Mucosa of stomach (tissue), 1 donor: ENCODE measurements at regions not wholly inside any gene's neighbourhood (a gene's known extent, or its start where the extent isn't known, plus 50 kb on each side); places are given as distances from the start of the nearest gene placed in this dataset.

Experiments used
- H3K27me3 ChIP-seq: one replicate; pipeline ENCODE4 v1.7.0; 2013; ENCODE audit warnings: mild to moderate bottlenecking, low read length; ENCODE audit not compliant: control insufficient read depth, insufficient read depth
- H3K36me3 ChIP-seq: one replicate; pipeline ENCODE4 v1.7.0; 2013; ENCODE audit warnings: low read length; ENCODE audit not compliant: control insufficient read depth, insufficient read depth
- H3K4me1 ChIP-seq: one replicate; pipeline ENCODE4 v1.7.0; 2013; ENCODE audit warnings: mild to moderate bottlenecking, low read length; ENCODE audit not compliant: control insufficient read depth, insufficient read depth
- H3K4me3 ChIP-seq: one replicate; pipeline ENCODE4 v1.7.0; 2013; ENCODE audit warnings: low read length
- H3K9ac ChIP-seq: one replicate; pipeline ENCODE4 v1.7.0; 2013; ENCODE audit warnings: mild to moderate bottlenecking, low read length, moderate library complexity
- H3K9me3 ChIP-seq: one replicate; pipeline ENCODE4 v1.7.0; 2013; ENCODE audit warnings: mild to moderate bottlenecking, low read length, moderate library complexity; ENCODE audit not compliant: control insufficient read depth
- donor health status: Pancreatic carcinoma.

DNA sequence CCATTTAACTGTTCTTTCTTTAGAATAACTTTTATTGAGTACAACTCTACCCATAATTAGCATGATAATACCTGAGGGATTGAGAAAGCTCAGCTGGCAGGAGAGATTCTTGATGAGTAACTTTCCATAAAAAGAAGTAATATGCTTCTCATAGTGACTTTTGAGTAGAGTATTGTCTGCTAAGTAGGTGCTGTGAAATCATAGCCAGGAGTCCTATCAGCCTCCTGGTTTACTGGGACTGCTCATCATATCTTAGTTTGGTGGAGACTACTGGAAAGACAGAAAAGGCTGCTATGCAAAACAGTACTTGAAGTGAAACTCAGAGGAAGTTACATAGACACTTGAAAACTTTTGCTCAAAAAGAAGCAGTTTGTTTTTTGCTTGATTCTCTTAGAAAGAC, 113.3 kb upstream of the ATP2B1 start:
- H3K4me1 ChIP-seq = peaks cover 5% of the 10 kb centered on the region
- no peaks in the 10 kb centered on the region for H3K9me3 ChIP-seq
- H3K9ac ChIP-seq = no peak overlapping the region
- H3K4me3 ChIP-seq = no peak overlapping the region
- no peaks in the 10 kb centered on the region for H3K27me3 ChIP-seq
- no peaks in the 10 kb centered on the region for H3K36me3 ChIP-seq

DNA sequence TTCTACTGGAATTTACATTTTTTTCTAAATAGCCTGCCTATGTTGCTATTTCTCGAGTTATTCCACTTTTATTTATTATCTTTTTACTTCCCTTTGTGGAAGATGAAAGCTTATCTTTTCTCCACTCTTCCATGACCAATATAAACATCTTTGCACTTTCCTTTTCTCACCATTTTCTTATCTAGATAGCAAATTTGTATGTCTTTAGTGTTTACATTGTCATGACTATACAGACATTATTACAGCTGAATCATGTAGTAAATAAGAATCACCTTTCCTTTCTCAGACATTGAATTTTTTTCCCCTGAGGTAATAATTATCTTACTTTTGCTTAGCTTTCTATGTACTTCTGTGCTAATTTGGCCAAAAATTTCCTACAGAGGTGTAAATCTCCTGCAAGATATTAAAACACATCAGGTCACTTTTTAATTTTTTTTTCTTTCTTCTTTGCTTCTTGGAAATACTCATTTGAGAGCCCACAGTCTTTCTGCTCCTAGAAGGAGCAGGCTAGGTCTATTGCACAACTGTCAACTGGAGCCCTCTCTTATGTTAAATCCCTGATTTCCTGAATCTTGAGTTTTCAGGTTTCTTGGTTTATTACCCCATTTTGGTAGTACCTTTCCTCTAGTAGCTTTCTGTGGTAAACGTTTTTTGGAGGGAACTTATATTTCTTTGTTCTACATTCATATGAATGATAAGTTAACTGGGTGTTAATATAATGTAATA, 109.0 kb upstream of the ATP2B1 start:
- Histone ChIP-seq H3K9ac (no peak overlapping the region), H3K27me3 (no peaks in the 10 kb centered on the region), H3K9me3 (no peaks in the 10 kb centered on the region), H3K4me3 (no peak overlapping the region), H3K36me3 (no peaks in the 10 kb centered on the region), H3K4me1 (peaks cover 5% of the 10 kb centered on the region)

DNA sequence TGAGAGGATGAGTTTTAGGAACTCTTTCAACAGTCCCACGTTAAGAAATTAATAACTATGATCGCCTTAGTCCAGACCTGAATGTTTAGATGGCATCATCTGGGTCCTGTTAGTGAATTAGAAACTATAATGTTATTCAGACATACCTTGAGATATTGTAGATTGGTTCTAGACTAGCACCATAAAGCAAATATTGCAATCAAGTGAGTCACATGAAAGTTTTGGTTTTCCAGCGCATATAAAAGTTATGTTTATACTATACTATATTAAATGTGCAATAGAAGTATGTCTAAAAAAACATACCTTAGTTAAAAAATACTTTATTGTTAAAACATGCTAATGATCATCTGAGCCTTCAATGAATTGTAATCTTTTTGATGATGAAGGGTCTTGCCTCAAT, 106.6 kb upstream of the ATP2B1 start:
- Histone ChIP-seq H3K9ac (no peak overlapping the region), H3K27me3 (no peaks in the 10 kb centered on the region), H3K36me3 (no peaks in the 10 kb centered on the region), H3K9me3 (no peaks in the 10 kb centered on the region), H3K4me1 (peaks cover 5% of the 10 kb centered on the region), H3K4me3 (no peak overlapping the region)

DNA sequence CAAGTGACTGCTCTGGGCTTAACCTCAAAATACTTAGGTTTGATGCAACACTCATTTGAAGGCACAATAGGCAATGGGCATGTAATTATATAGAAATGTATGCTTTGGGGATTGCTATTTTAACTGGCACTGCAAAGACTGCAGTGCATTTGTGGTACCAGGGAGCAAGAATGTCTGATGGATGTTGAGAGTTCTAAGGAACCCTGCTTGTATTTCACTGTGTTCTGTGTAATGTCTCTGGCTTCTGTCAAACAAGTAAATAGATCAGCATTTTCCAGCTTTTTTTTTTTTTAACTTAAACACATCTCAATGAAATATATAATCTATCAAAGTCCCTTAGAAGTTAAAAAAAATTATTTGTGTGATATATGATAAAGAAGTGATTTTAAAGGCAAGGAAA, 94.8 kb upstream of the ATP2B1 start:
- Histone ChIP-seq H3K4me1 (no peaks in the 10 kb centered on the region), H3K4me3 (no peak overlapping the region), H3K9ac (no peak overlapping the region), H3K9me3 (no peaks in the 10 kb centered on the region), H3K27me3 (no peaks in the 10 kb centered on the region), H3K36me3 (no peaks in the 10 kb centered on the region)

DNA sequence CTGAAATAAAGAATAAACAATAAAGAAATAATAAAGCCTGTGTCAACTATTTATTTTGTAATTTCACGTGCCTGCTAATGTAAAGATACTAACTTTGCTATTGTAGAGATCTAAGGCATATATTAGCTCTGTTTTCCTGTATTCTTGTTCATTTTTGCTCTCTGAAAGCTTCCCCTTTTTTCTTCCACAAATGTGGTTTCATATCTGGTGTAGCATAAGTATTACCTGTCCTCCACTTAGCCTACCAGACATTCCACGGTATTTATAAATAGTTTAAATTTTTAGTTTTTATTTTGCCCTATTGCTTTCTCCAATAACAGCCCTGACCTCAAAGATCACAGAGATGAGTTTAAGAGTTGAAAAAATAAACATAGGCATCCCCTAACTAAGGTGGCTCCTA, 92.6 kb upstream of the ATP2B1 start:
- Histone ChIP-seq H3K36me3 (no peaks in the 10 kb centered on the region), H3K27me3 (no peaks in the 10 kb centered on the region), H3K9ac (no peak overlapping the region), H3K4me3 (no peak overlapping the region), H3K4me1 (no peaks in the 10 kb centered on the region), H3K9me3 (no peaks in the 10 kb centered on the region)

DNA sequence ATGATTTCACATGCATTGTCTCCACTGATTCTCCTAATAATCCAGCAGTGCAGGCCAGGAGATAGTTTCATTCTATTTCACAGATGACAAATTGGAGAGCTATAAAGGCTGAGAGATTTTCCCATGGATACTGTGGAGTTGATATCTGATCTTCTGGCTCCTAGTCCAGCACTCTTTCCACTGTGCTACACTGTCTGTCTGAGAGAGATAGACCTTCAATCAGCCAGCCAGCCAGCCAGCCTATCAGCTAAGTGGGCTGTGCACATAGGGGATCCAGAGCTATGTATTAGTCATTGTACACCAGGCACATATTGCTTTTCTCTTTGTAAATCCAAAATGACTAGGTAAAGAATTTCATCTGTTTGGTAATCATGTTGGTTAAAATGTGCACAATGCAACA, 91.8 kb upstream of the ATP2B1 start:
- Histone ChIP-seq H3K9ac (no peak overlapping the region), H3K9me3 (no peaks in the 10 kb centered on the region), H3K36me3 (no peaks in the 10 kb centered on the region), H3K27me3 (no peaks in the 10 kb centered on the region), H3K4me1 (no peaks in the 10 kb centered on the region), H3K4me3 (no peak overlapping the region)

DNA sequence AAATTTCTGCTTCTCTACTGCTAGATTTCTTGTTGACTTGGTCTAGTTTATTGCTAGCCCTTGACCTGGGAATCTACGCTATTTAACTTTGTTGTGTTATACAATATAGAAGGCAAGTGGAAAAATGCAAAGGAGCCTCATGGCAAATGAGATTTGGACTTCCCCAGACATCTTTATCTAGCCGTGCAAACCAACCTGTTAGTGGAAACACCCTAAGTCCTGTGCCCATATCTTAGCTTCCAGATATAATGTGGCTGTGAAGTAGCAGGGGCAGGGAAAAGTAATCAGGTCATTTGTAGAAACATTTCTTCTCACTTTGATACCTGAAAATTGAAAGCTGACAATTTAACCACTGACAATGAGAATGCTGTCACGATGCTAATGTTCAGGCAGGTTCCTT, 90.7 kb upstream of the ATP2B1 start:
- no peak overlapping the region for H3K9ac ChIP-seq
- no peaks in the 10 kb centered on the region for H3K36me3 ChIP-seq
- H3K9me3 ChIP-seq = no peaks in the 10 kb centered on the region
- no peaks in the 10 kb centered on the region for H3K4me1 ChIP-seq
- H3K4me3 ChIP-seq = no peak overlapping the region
- H3K27me3 ChIP-seq = no peaks in the 10 kb centered on the region

DNA sequence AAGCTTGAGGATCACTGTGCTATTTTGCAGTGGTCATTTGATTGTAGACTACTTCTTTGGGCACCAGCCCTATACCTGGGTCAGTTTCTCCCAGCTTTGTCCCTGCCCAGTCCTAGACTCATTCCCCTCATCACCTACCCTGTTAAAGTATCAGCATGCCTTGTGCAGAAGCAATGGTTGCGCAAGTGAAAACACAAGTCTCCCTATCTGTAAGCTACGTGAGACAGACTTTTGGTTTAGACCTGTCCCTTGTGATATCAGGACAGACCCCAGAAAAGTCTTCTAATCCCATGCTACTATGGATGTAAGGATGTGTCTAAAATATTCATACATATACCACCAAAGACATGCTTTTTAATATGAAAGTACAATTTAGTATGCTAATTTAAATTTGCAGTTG, 88.8 kb upstream of the ATP2B1 start:
- H3K36me3 ChIP-seq = no peaks in the 10 kb centered on the region
- no peaks in the 10 kb centered on the region for H3K4me1 ChIP-seq
- H3K27me3 ChIP-seq = no peaks in the 10 kb centered on the region
- no peaks in the 10 kb centered on the region for H3K9me3 ChIP-seq
- H3K4me3 ChIP-seq = no peak overlapping the region
- H3K9ac ChIP-seq = no peak overlapping the region

DNA sequence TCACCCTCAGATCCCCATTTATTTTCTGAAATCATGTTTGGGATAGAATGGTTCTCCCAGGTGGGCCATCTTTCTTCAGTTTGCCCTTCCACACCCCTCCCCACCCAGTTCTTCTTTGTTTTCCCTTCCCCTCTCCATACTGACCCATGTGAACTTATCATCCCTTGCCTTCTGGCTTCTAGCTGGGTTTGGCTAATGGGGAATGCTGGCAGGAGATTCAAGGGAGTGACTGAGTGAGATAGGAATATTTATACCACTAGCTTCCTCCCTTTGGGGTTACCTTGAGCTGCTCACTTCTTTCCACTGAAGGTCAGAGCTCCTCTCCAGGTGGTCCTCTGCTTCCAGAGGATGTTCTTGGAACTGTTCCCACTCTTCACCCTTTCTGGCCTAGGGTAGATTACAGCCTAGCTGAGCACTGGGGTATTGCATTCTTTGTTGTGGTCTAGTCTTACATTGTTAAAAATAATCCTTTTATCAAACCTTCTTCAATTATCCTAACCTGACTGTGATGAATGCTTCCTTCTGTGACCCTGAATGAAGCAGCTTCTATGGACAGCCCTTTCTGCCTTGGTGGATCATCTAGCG, 88.3 kb upstream of the ATP2B1 start:
- Histone ChIP-seq H3K9me3 (no peaks in the 10 kb centered on the region), H3K9ac (no peak overlapping the region)

DNA sequence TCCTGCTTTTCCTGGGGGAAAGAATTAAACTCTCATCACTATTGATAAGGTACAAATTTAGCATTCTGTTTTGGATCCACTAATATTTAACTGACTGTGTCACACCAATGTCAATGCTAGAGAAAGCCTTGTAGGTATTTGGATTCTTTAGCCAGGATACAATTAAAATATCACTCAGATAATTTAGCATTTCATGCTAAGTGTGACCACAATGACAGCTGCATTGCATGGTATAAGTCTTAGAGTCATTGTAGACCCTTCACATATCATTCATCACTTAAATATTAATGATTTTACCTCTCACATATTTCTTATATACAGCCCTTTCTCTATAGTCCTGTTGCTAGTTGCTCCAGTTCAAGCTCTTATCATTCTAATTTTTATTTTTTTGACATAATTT, 85.3 kb upstream of the ATP2B1 start:
- Histone ChIP-seq H3K4me1 (no peaks in the 10 kb centered on the region), H3K36me3 (no peaks in the 10 kb centered on the region), H3K9me3 (no peaks in the 10 kb centered on the region), H3K27me3 (no peaks in the 10 kb centered on the region), H3K4me3 (no peak overlapping the region), H3K9ac (no peak overlapping the region)

More for the DNA sequence above, 88.3 kb upstream of the ATP2B1 start:
- Histone ChIP-seq H3K36me3 (no peaks in the 10 kb centered on the region), H3K27me3 (no peaks in the 10 kb centered on the region), H3K4me3 (no peak overlapping the region), H3K4me1 (no peaks in the 10 kb centered on the region)

DNA sequence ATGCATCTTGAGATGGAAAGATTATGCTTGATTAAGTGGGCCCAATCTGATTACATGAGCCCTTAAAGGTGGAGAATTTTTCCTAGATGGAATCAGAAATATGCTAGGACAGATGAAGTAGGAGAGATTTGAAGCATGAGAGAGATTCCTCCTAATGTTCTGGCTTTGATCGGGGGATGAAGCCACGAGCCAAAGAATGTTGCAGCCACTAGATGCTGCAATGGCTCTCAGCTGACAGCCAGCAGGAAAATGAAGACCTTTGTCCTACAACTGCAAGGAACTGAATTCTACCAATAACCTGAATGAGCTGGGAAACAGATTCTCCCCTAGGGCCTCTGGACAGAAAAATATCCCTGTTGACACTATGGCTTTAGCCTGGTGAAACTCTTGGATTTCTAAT, 82.6 kb upstream of the ATP2B1 start:
- Histone ChIP-seq H3K4me3 (no peak overlapping the region), H3K4me1 (no peaks in the 10 kb centered on the region), H3K9ac (no peak overlapping the region), H3K36me3 (no peaks in the 10 kb centered on the region), H3K9me3 (no peaks in the 10 kb centered on the region), H3K27me3 (no peaks in the 10 kb centered on the region)

DNA sequence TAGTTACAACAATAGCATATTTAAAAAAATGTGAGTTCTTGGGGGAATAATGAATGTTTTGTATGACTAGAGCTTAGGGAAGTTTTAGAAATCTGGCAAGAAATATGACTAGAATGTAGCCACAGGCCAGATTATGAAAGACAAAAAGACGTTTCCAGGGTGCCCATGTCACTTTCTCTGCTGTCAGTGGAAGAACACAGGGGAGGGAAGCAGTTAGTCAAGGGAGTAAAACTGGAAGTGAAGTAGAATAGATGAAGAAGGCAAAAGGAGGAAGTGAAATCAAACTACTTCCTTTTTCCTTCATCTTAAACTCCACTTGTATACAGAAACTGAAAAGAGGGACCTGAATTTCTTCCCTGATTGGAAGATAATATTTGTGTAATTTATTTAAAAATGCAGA, 81.2 kb upstream of the ATP2B1 start:
- no peaks in the 10 kb centered on the region for H3K36me3 ChIP-seq
- no peaks in the 10 kb centered on the region for H3K9me3 ChIP-seq

DNA sequence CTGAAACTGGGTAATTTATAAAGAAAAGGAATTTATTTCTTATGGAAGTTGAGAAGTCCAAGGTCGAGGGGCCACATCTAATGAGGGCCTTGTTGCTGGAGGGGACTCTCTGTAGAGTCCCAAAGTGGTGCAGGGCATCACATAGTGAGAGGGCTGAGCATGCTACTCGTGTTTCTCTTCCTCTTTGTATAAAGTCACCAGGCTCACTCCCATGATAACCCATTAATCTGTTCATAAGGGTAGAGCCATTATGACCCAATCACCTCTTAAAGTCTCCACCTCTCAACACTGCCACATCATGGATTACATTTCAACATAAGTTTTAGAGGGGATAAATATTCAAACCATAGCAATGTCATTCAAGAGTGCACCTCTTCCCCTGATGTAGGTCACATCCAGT, 79.1 kb upstream of the ATP2B1 start:
- H3K9ac ChIP-seq = no peak overlapping the region
- no peaks in the 10 kb centered on the region for H3K27me3 ChIP-seq
- H3K4me1 ChIP-seq = no peaks in the 10 kb centered on the region
- H3K4me3 ChIP-seq = no peak overlapping the region
- no peaks in the 10 kb centered on the region for H3K9me3 ChIP-seq
- no peaks in the 10 kb centered on the region for H3K36me3 ChIP-seq

More for the DNA sequence above, 81.2 kb upstream of the ATP2B1 start:
- Histone ChIP-seq H3K9ac (no peak overlapping the region), H3K4me3 (no peak overlapping the region), H3K4me1 (no peaks in the 10 kb centered on the region), H3K27me3 (no peaks in the 10 kb centered on the region)
